Cerebellar nuclear complex (tissue), 1 donor: ENCODE measurements at regions not wholly inside any gene's neighbourhood (a gene's known extent, or its start where the extent isn't known, plus 50 kb on each side); places are given as distances from the start of the nearest gene placed in this dataset.
"Not testable (repeated sequence)": the region's sequence is repeated elsewhere in the genome, so short reads cannot be mapped to it uniquely, and the experiment has no call there.

ENCODE experiments used
- DNase-seq, 2 experiments: peaks; one replicate each; lab custom pipeline; 2025; lab: John Stamatoyannopoulos, UW

GRCh38 chr17:74141612-74142011, 61.9 kb upstream of the RPL38 start:
- DNase-seq: no peak

DNA sequence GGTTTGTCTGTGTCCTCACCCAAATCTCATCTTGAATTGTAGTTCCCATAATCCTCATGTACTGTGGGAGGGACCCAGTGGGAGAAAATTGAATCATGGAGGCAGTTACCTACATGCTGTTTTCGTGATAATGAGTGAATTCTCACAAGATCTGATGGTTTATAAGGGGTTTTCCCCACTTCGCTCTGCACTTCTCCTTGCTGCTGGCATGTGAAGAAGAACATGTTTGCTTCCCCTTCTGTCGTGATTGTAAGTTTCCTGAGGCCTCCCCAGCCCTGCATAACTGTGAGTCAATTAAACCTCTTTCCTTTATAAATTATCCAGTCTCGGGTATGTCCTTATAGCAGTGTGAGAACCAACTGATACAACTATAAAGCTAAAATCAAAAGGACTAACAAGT, 60.2 kb upstream of the RPL38 start:
- not testable (repeated sequence) for DNase-seq

GRCh38 chr17:74145756-74146155, 57.7 kb upstream of the RPL38 start:
- DNase-seq: no peak

- DNase-seq: no peak
These were observed 57.3 kb upstream of the RPL38 start for GRCh38 chr17:74146196-74146595.

DNA sequence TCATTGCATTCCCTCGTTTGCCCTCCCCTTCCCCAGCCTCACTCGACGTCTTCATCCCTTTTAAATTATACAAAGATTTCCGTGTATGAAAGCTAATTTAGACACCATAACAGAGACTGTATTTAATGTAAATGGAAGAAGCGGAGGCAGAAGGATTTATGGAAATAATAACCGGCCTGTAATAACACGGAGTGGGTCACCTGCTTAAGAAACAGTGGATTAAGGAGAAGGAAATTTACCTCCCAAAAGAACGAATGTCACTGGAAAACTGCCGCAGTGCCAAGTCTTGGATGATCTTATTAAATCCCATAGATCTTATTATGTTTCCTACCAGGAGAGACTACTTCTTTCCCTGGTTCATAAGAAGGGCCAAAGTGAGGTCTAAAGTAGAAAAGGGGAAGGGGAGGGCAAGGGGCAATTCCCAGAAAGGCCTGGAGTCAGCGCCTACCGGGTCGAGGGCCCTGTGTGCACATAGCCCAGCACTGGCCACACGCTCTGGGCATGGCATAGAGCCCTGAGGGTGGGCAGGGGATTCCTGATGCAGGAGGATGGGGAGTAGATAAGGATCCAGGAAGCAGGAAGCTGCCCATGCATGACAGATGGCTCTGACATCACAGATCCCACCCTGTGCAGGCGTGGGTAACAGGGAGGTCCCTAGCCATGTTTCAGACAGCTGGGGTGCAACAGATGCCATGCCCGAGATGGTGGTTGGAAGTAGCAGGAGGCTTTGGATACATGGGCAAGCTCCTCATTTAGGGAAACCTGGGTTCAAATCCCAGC, 56.2 kb upstream of the RPL38 start:
- DNase-seq: no peak

DNA sequence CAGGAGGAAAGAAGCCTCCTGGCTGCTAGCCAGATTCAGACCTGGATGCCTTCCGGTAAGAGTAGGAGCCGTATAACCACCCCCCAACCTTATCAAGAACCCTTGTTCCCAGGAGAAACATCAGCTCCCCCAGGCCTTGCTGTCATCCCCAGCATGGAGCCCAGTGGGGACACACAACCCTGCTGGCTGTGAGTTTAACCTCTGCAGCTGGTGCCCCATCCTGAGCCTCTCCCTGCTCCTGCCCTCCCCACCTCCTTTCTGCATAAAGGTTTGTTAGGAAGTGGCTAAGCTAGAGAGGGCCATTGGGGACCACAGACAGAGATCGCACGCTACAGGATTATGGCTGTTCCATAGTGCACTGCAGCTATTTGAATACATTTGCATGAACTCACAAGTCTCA, 55.5 kb upstream of the RPL38 start:
- no peak for DNase-seq

- no peak for DNase-seq
These were observed 55.0 kb upstream of the RPL38 start for GRCh38 chr17:74148446-74148845.

GRCh38 chr17:74148901-74149596, 54.4 kb upstream of the RPL38 start:
- DNase-seq: no peak

DNA sequence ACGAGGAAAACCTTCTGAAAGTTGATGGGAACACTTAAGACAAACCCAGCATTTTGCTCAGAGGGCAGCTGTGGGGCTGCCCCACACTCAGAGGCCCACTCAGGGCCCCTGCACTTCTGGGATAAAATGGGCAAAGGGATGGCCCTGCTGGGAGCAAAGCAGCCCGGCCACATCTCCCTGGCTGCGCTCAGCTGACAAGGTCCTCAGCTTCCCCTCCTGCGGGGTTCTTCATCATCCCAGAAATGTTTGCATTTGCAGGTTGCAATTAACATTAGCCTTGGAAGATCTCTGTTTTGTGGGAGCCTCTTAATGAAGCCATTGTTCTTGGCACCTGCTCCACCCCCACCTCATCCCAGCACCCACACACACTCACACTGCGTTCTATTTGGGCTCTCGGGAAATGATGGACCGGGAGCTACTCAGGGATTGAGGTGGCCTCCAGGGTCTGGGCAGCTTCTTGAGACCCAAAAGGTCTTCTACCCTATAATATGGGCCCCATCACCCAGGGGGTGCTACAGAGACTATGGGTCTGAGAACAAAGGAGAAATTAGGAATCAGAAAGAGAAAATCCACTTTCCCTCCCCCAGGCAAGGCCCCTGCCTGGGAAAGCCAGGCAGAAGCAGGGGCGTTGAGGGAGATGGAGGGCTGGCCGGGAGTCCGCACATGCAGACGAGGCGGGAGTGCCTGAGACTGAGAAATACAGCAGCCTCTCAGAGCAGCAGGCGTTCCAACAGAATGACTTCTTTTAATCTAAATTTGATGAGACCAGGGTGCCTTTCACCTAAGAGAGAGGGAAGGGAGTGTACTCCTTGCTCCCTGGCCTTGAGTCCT, 53.7 kb upstream of the RPL38 start:
- DNase-seq: no peak

DNA sequence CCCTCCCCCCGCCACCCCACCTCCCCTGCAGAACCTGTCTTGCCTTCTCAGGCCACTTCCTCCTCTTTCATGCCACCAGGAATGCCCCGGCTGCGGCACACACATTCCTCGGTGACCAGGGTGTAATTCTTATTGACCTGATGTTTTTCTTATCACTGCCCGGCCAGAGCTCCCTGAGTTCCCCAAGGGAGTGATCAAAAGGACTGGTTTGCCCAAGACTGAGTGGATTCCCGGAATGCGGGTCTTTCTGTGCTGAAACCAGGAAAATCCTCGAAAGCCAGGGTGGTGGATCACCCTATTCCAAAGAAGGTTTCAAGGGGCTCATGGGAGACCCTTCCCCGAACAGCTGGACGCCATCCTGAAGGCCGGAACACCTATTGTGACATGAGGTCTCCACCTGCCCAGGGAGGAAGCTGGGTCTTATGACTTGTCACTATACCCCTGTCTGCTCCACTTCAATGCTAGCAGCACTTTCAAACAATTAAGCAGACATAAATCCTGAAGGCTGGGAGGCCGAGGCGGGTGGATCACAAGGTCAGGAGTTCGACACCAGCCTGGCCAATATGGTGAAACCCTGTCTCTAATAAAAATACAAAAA, 53.0 kb upstream of the RPL38 start:
- DNase-seq: no peak

- no peak for DNase-seq
These were observed 51.7 kb upstream of the RPL38 start for GRCh38 chr17:74151551-74152315.

GRCh38 chr17:74152591-74153455, 50.7 kb upstream of the RPL38 start:
- DNase-seq: no peak

DNA sequence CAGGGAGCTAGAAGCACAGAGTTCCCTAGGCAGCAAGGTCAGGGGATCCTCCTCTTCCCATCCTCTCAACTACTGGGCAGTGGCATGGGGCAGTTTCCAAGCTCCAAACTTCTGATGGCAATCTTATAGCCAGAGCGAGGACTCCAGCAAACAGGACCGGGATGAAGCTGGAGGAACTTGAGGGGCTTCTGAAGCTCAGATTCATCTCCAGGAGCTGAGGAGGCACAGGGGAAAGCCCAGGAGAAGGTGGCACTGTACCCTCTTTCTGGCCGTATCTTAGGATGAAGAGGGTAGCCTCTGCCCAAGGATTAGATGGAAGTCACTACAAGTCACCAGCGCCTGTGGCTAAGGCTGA, 50.0 kb upstream of the RPL38 start:
- DNase-seq: no peak
